HG02798 (cell line): ENCODE measurements at regions not wholly inside any gene's neighbourhood (a gene's known extent, or its start where the extent isn't known, plus 50 kb on each side); places are given as distances from the start of the nearest gene placed in this dataset.
"Not testable (repeated sequence)": the region's sequence is repeated elsewhere in the genome, so short reads cannot be mapped to it uniquely, and the experiment has no call there.

Source experiments
- ATAC-seq: cut with Tn5 transposase; IDR thresholded peaks from one replicate; pipeline ENCODE4 v1.9.1; 2021; ENCODE audit warnings: mild to moderate bottlenecking; ENCODE audit not compliant: unreplicated experiment, poor library complexity

- not testable (repeated sequence) for ATAC-seq
Observed at GRCh38 chr2:87584268-87584906, 163.5 kb upstream of the PLGLB2 start.

- not testable (repeated sequence) for ATAC-seq
Observed at GRCh38 chr2:87587934-87588333, 160.0 kb upstream of the PLGLB2 start.

GRCh38 chr2:87592974-87593373 is 154.9 kb upstream of the PLGLB2 start:
- not testable (repeated sequence) for ATAC-seq

- ATAC-seq: not testable (repeated sequence)
Observed at GRCh38 chr2:87593784-87594610, 153.9 kb upstream of the PLGLB2 start.

GRCh38 chr2:87594611-87594992 is 153.3 kb upstream of the PLGLB2 start:
- ATAC-seq: not testable (repeated sequence)

- ATAC-seq: not testable (repeated sequence)
Observed at GRCh38 chr2:87595017-87595416, 152.9 kb upstream of the PLGLB2 start.

- not testable (repeated sequence) for ATAC-seq
Observed at GRCh38 chr2:87600961-87601360, 146.9 kb upstream of the PLGLB2 start.

GRCh38 chr2:87602118-87602517 is 145.8 kb upstream of the PLGLB2 start:
- ATAC-seq: not testable (repeated sequence)

GRCh38 chr2:87602728-87603127 is 145.2 kb upstream of the PLGLB2 start:
- ATAC-seq: not testable (repeated sequence)

- not testable (repeated sequence) for ATAC-seq
Observed at GRCh38 chr2:87603418-87604278, 144.2 kb upstream of the PLGLB2 start.

- not testable (repeated sequence) for ATAC-seq
Observed at GRCh38 chr2:87604279-87604818, 143.5 kb upstream of the PLGLB2 start.

- ATAC-seq: not testable (repeated sequence)
Observed at GRCh38 chr2:87604980-87605379, 142.9 kb upstream of the PLGLB2 start.

- ATAC-seq: not testable (repeated sequence)
Observed at GRCh38 chr2:87608377-87609166, 139.3 kb upstream of the PLGLB2 start.

- not testable (repeated sequence) for ATAC-seq
Observed at GRCh38 chr2:87610974-87611373, 136.9 kb upstream of the PLGLB2 start.

- not testable (repeated sequence) for ATAC-seq
Observed at GRCh38 chr2:87611416-87611815, 136.5 kb upstream of the PLGLB2 start.

- not testable (repeated sequence) for ATAC-seq
Observed at GRCh38 chr2:87611956-87612355, 135.9 kb upstream of the PLGLB2 start.

- not testable (repeated sequence) for ATAC-seq
Observed at GRCh38 chr2:87614829-87615434, 133.0 kb upstream of the PLGLB2 start.

GRCh38 chr2:87619121-87619520 is 128.8 kb upstream of the PLGLB2 start:
- not testable (repeated sequence) for ATAC-seq

GRCh38 chr2:87621139-87621538 is 126.7 kb upstream of the PLGLB2 start:
- not testable (repeated sequence) for ATAC-seq
